ENCODE measurements at regions not wholly inside any gene's neighbourhood (a gene's known extent, or its start where the extent isn't known, plus 50 kb on each side); places are given as distances from the start of the nearest gene placed in this dataset.

DNA sequence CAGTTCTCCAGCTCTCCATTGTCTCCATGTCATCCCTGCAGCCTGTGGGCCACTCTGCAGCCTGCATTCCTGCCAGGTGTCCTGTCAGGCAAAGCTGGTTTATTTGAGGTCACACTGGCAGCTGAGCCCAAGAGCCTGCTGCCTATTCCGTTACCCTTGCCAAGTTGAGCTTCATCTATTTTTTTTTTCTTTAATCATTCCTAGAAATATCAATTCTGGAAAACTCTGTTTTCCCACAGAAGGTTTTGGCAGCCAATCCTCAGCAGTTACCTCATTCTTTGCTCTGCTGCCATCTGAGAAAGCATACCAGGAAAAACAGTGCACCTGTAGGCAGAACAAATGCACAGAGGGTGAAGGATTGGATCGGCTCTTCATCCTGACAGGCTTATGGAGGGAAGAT lies 411.0 kb upstream of the ACVR2A start:
- TF ChIP-seq CTCF (IDR thresholded peaks at IDR 0.05) (no peak), POLR2AphosphoS5 (IDR thresholded peaks at IDR 0.05) (no peak), POLR2A (IDR thresholded peaks at IDR 0.05) (no peak), EP300 (IDR thresholded peaks at IDR 0.05) (no peak)

All from suprapubic skin (tissue), 4 donors.